WTC11 (cell line): ENCODE measurements at regions not wholly inside any gene's neighbourhood (a gene's known extent, or its start where the extent isn't known, plus 50 kb on each side); places are given as distances from the start of the nearest gene placed in this dataset.
"Not testable (repeated sequence)": the region's sequence is repeated elsewhere in the genome, so short reads cannot be mapped to it uniquely, and the experiment has no call there.

Source experiments
- CTCF ChIP-seq: fragments of 200-600 bp; IDR thresholded peaks from 2 replicates; pipeline ENCODE4 v1.8.0; 2022; ENCODE audit warnings: antibody characterized with exemption
- FOXP4 ChIP-seq: sonication (generic); formaldehyde crosslinking; IDR thresholded peaks from 2 replicates; pipeline ENCODE4 v1.8.0; 2022; ENCODE audit warnings: mild to moderate bottlenecking, missing genetic modification reagents
- USF1 ChIP-seq: sonication (generic); formaldehyde crosslinking; IDR thresholded peaks from 2 replicates; pipeline ENCODE4 v1.8.0; 2022; ENCODE audit warnings: mild to moderate bottlenecking, missing genetic modification reagents

GRCh38 chr1:143804707-143805356 is 167.0 kb downstream of the FAM72C start:
- not testable (repeated sequence) for TF ChIP-seq FOXP4 (CRISPR knock-in tag); CTCF; USF1 (CRISPR knock-in tag)
